SJSA1 (cell line): ENCODE measurements at regions not wholly inside any gene's neighbourhood (a gene's known extent, or its start where the extent isn't known, plus 50 kb on each side); places are given as distances from the start of the nearest gene placed in this dataset.
A peak's percentile ranks its signal among the peaks of the same experiment; 100 is the strongest.

Experiments
- DNase-seq, 2 experiments: peaks; one replicate each; pipeline ENCODE4 v3.0.0-alpha.2; 2015 to 2020; ENCODE audit warnings: low spot score in 2 of 2, low read depth in 1 of 2
- H3K27ac ChIP-seq: fragments of 250-450 bp; sonication (Bioruptor Pico); 2 replicates; pipeline ENCODE4 v1.5.1; 2020; ENCODE audit warnings: mild to moderate bottlenecking, moderate library complexity
- H3K27me3 ChIP-seq: fragments of 250-450 bp; sonication (Bioruptor Pico); replicated peaks from 2 replicates; pipeline ENCODE4 v1.5.1; 2020; ENCODE audit warnings: mild to moderate bottlenecking, moderate library complexity
- H3K36me3 ChIP-seq: fragments of 250-450 bp; sonication (Bioruptor Pico); 2 replicates; pipeline ENCODE4 v1.5.1; 2020; ENCODE audit warnings: mild to moderate bottlenecking
- H3K4me1 ChIP-seq: fragments of 250-450 bp; sonication (Bioruptor Pico); replicated peaks from 2 replicates; pipeline ENCODE4 v1.6.1; 2021; ENCODE audit warnings: mild to moderate bottlenecking
- H3K4me3 ChIP-seq: fragments of 250-450 bp; sonication (Bioruptor Pico); 2 replicates; pipeline ENCODE4 v1.5.1; 2020; ENCODE audit warnings: mild to moderate bottlenecking
- H3K9me3 ChIP-seq: fragments of 250-450 bp; sonication (Bioruptor Pico); replicated peaks from 2 replicates; pipeline ENCODE4 v1.5.1; 2020; ENCODE audit warnings: mild to moderate bottlenecking

GRCh38 chr5:106423109-106423897, 1247.4 kb downstream of the EFNA5 start:
- no peak for DNase-seq
- H3K27ac ChIP-seq, result no peak overlapping the region

GRCh38 chr5:106420102-106420501, 1250.6 kb downstream of the EFNA5 start:
- H3K9me3 ChIP-seq, result no peaks in the 10 kb centered on the region
- H3K4me3 ChIP-seq, result no peak overlapping the region
- H3K4me1 ChIP-seq, result peaks cover 23% of the 10 kb centered on the region
- H3K27me3 ChIP-seq, result no peaks in the 10 kb centered on the region
- DNase-seq, result no peak
- H3K27ac ChIP-seq, result no peak overlapping the region
- no peaks in the 10 kb centered on the region for H3K36me3 ChIP-seq

More at GRCh38 chr5:106423109-106423897, 1247.4 kb downstream of the EFNA5 start:
- H3K4me3 ChIP-seq, result no peak overlapping the region
- no peaks in the 10 kb centered on the region for H3K27me3 ChIP-seq
- no peaks in the 10 kb centered on the region for H3K9me3 ChIP-seq
- H3K36me3 ChIP-seq, result no peaks in the 10 kb centered on the region
- H3K4me1 ChIP-seq, result peaks cover 4% of the 10 kb centered on the region; the same call in 1 of the 2 replicates

GRCh38 chr5:106418196-106418595, 1252.5 kb downstream of the EFNA5 start:
- no peaks in the 10 kb centered on the region for H3K9me3 ChIP-seq
- H3K4me1 ChIP-seq, result peaks cover 26% of the 10 kb centered on the region
- H3K36me3 ChIP-seq, result no peaks in the 10 kb centered on the region
- no peaks in the 10 kb centered on the region for H3K27me3 ChIP-seq
- H3K4me3 ChIP-seq, result no peak overlapping the region
- H3K27ac ChIP-seq, result no peak overlapping the region
- peak in 1 of 2 experiments; percentile 38 for DNase-seq

- peaks cover 26% of the 10 kb centered on the region for H3K4me1 ChIP-seq
- no peaks in the 10 kb centered on the region for H3K9me3 ChIP-seq
- no peak for DNase-seq
These were observed 1253.2 kb downstream of the EFNA5 start for GRCh38 chr5:106417566-106417965.

GRCh38 chr5:106417163-106417562, 1253.6 kb downstream of the EFNA5 start:
- peaks cover 26% of the 10 kb centered on the region for H3K4me1 ChIP-seq
- DNase-seq, result no peak

More at GRCh38 chr5:106417566-106417965, 1253.2 kb downstream of the EFNA5 start:
- H3K27ac ChIP-seq, result no peak overlapping the region
- H3K27me3 ChIP-seq, result no peaks in the 10 kb centered on the region
- no peaks in the 10 kb centered on the region for H3K36me3 ChIP-seq
- no peak overlapping the region for H3K4me3 ChIP-seq

GRCh38 chr5:106415541-106415940, 1255.2 kb downstream of the EFNA5 start:
- peak; percentile 81 to 86 for DNase-seq
- peak overlapping the region; percentile 39 for H3K27ac ChIP-seq

More at GRCh38 chr5:106417163-106417562, 1253.6 kb downstream of the EFNA5 start:
- Histone ChIP-seq H3K27ac (no peak overlapping the region), H3K27me3 (no peaks in the 10 kb centered on the region), H3K4me3 (no peak overlapping the region), H3K9me3 (no peaks in the 10 kb centered on the region), H3K36me3 (no peaks in the 10 kb centered on the region)

GRCh38 chr5:106414342-106414741, 1256.4 kb downstream of the EFNA5 start:
- Histone ChIP-seq H3K27ac (no peak overlapping the region), H3K27me3 (no peaks in the 10 kb centered on the region), H3K36me3 (no peaks in the 10 kb centered on the region), H3K4me3 (no peak overlapping the region), H3K4me1 (peaks cover 26% of the 10 kb centered on the region), H3K9me3 (no peaks in the 10 kb centered on the region)
- no peak for DNase-seq

More at GRCh38 chr5:106415541-106415940, 1255.2 kb downstream of the EFNA5 start:
- Histone ChIP-seq H3K27me3 (no peaks in the 10 kb centered on the region), H3K9me3 (no peaks in the 10 kb centered on the region), H3K4me3 (no peak overlapping the region), H3K36me3 (no peaks in the 10 kb centered on the region), H3K4me1 (peaks cover 26% of the 10 kb centered on the region)

- Histone ChIP-seq H3K4me1 (peaks cover 18% of the 10 kb centered on the region), H3K36me3 (no peaks in the 10 kb centered on the region), H3K9me3 (no peaks in the 10 kb centered on the region), H3K4me3 (no peak overlapping the region), H3K27ac (no peak overlapping the region), H3K27me3 (no peaks in the 10 kb centered on the region)
- no peak for DNase-seq
These were observed 1258.1 kb downstream of the EFNA5 start for GRCh38 chr5:106412606-106413005.

- no peaks in the 10 kb centered on the region for H3K27me3 ChIP-seq
- no peaks in the 10 kb centered on the region for H3K4me1 ChIP-seq
- no peak overlapping the region for H3K27ac ChIP-seq
- no peaks in the 10 kb centered on the region for H3K9me3 ChIP-seq
- no peak for DNase-seq
- no peak overlapping the region for H3K4me3 ChIP-seq
- H3K36me3 ChIP-seq, result no peaks in the 10 kb centered on the region
These were observed 1262.2 kb downstream of the EFNA5 start for GRCh38 chr5:106408570-106408969.

GRCh38 chr5:106408141-106408540, 1262.6 kb downstream of the EFNA5 start:
- Histone ChIP-seq H3K27ac (no peak overlapping the region), H3K9me3 (no peaks in the 10 kb centered on the region), H3K4me1 (no peaks in the 10 kb centered on the region), H3K27me3 (no peaks in the 10 kb centered on the region), H3K4me3 (no peak overlapping the region), H3K36me3 (no peaks in the 10 kb centered on the region)
- no peak for DNase-seq

- Histone ChIP-seq H3K4me3 (no peak overlapping the region), H3K27ac (no peak overlapping the region), H3K27me3 (no peaks in the 10 kb centered on the region), H3K4me1 (peaks cover 44% of the 10 kb centered on the region), H3K36me3 (no peaks in the 10 kb centered on the region), H3K9me3 (no peaks in the 10 kb centered on the region)
- DNase-seq, result peak in 1 of 2 experiments; percentile 63
These were observed 1269.2 kb downstream of the EFNA5 start for GRCh38 chr5:106401561-106401960.

GRCh38 chr5:106399391-106399790, 1271.3 kb downstream of the EFNA5 start:
- Histone ChIP-seq H3K4me3 (no peak overlapping the region), H3K9me3 (no peaks in the 10 kb centered on the region), H3K27ac (peak overlapping the region; percentile 77), H3K36me3 (no peaks in the 10 kb centered on the region), H3K27me3 (no peaks in the 10 kb centered on the region), H3K4me1 (peaks cover 44% of the 10 kb centered on the region)
- peak in 1 of 2 experiments; percentile 69 for DNase-seq

- no peak overlapping the region for H3K4me3 ChIP-seq
- H3K36me3 ChIP-seq, result no peaks in the 10 kb centered on the region
- no peaks in the 10 kb centered on the region for H3K9me3 ChIP-seq
- H3K27me3 ChIP-seq, result no peaks in the 10 kb centered on the region
- peak overlapping the region; percentile 77 for H3K27ac ChIP-seq
- H3K4me1 ChIP-seq, result peaks cover 52% of the 10 kb centered on the region
- DNase-seq, result peak; percentile 80 to 81
These were observed 1273.0 kb downstream of the EFNA5 start for GRCh38 chr5:106397700-106398099.

GRCh38 chr5:106393276-106393675, 1277.5 kb downstream of the EFNA5 start:
- Histone ChIP-seq H3K36me3 (no peaks in the 10 kb centered on the region), H3K9me3 (no peaks in the 10 kb centered on the region), H3K4me3 (no peak overlapping the region), H3K27me3 (no peaks in the 10 kb centered on the region), H3K27ac (peak overlapping the region; percentile 51), H3K4me1 (peaks cover 24% of the 10 kb centered on the region)
- DNase-seq, result no peak
